GM12891 (cell line): ENCODE measurements at regions not wholly inside any gene's neighbourhood (a gene's known extent, or its start where the extent isn't known, plus 50 kb on each side); places are given as distances from the start of the nearest gene placed in this dataset.

ENCODE experiments used
- DNase-seq: peaks from one replicate; pipeline ENCODE4 v3.0.0; 2011; ENCODE audit warnings: low spot score; ENCODE audit not compliant: insufficient read length
- FAIRE-seq: peaks from 2 replicates; lab custom pipeline; 2011; peaks lifted over from hg19 to GRCh38; lab: Jason Lieb, UNC
- PAX5 ChIP-seq: IDR thresholded peaks from 2 replicates; pipeline ENCODE4 v1.6.1; 2011; ENCODE audit warnings: low read length, moderate library complexity, mild to moderate bottlenecking; ENCODE audit not compliant: insufficient read depth, severe bottlenecking
- POLR2A ChIP-seq: IDR thresholded peaks from 2 replicates; pipeline ENCODE4 v1.6.1; 2011; ENCODE audit warnings: low read depth, low read length, control low read depth
- POLR2AphosphoS5 ChIP-seq: IDR thresholded peaks from 2 replicates; pipeline ENCODE4 v1.6.1; 2011; ENCODE audit warnings: low read depth, low read length, control low read depth
- POU2F2 ChIP-seq: IDR thresholded peaks from 2 replicates; pipeline ENCODE4 v1.6.1; 2011; ENCODE audit warnings: low read depth, mild to moderate bottlenecking, control low read depth, low read length, moderate library complexity
- SPI1 ChIP-seq: IDR thresholded peaks from 2 replicates; pipeline ENCODE4 v1.6.1; 2011; ENCODE audit warnings: low read depth, low read length, control low read depth
- TAF1 ChIP-seq: IDR thresholded peaks from 2 replicates; pipeline ENCODE4 v1.6.1; 2011; ENCODE audit warnings: low read depth, low read length, control low read depth

DNA sequence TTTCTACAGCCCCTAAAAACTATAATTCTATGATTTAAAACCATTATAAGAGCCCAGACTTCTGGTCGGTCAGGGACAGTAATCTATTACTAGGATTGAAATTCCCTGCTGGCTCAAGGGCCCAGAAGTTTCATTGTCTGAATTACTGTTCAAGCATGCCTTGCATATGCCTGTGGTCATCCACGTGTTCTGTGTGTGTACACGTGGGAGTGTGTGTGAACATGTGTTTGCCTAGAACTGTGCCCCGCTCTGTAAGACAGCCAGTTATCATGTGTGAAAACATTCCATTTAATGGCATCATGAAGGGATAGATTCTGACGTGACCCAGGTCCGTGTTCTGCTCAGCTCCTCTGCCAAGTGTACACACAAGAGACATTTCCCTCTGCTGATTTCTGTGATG, 189.3 kb upstream of the NECTIN1 start:
- TF ChIP-seq POU2F2, result no peak
- DNase-seq, result no peak
- FAIRE-seq, result no peak

DNA sequence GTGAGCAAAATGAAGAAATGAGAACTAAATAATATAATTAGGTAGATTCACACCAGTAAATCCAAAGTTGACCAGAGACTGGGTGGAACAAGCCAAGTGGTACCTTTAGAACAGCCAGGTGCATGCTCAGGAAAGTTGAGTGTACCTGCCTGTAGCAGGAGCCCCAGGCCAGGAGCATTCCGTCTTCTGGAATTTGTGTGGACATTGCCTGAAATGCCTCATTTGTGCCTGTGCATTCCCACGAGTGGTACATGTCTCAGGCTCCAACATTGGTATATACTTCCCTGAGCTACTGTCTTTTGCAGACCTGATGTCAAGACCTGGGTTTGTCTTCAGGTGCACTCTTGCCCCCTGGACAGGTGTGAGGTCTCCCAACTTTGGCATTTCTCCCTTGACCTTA, 187.6 kb upstream of the NECTIN1 start:
- no peak for TF ChIP-seq POLR2A
- TF ChIP-seq PAX5, result no peak
- TF ChIP-seq POU2F2, result no peak
- no peak for TF ChIP-seq POLR2AphosphoS5
- no peak for TF ChIP-seq SPI1
- no peak for TF ChIP-seq TAF1
- FAIRE-seq, result no peak
- no peak for DNase-seq

DNA sequence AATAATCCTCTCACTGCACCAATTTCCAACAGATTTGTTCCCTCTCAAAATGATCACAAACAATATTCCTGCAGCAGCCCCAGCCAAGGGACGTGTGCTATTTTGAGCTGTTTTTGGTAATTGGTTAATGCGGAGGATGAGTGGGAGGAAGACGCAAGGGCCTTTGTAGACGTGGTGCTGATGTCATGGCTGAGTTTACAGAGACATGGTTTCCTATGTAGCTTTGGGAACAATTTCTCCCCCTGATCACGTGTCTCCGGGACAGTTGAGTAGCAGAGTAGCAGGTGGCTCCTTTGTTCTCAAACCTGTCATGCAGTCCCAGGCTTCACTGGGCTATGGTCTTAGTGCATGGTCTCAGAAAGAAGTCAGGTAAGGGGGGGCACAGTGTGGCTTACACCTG, 183.2 kb upstream of the NECTIN1 start:
- TF ChIP-seq PAX5, result no peak
- TF ChIP-seq POLR2AphosphoS5, result no peak
- TF ChIP-seq POLR2A, result no peak
- no peak for TF ChIP-seq SPI1
- no peak for TF ChIP-seq TAF1
- TF ChIP-seq POU2F2, result no peak
- DNase-seq, result no peak

DNA sequence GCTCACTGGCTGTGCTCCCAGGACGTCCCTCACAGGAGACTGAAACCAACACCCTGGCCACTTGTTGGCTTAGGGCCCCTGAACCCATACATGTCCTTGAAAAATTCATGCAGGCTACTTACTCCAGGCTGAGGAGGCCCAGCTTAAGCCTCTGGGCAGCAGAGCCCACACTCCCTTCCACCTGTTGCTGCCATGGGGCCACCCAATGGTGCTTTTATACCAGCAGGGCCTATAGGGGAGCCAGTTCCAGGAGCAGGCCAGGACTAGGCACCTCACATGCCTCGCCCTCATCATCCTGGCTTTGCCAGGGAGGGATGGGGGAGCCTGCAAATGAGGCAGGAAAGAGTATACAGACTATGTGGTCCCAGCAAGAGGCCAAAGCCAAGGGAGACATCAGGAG, 181.7 kb upstream of the NECTIN1 start:
- TF ChIP-seq POLR2A (no peak), POU2F2 (no peak), TAF1 (no peak), SPI1 (no peak), PAX5 (no peak), POLR2AphosphoS5 (no peak)
- FAIRE-seq (no peak), DNase-seq (no peak)

More for the DNA sequence above, 183.2 kb upstream of the NECTIN1 start:
- no peak for FAIRE-seq

DNA sequence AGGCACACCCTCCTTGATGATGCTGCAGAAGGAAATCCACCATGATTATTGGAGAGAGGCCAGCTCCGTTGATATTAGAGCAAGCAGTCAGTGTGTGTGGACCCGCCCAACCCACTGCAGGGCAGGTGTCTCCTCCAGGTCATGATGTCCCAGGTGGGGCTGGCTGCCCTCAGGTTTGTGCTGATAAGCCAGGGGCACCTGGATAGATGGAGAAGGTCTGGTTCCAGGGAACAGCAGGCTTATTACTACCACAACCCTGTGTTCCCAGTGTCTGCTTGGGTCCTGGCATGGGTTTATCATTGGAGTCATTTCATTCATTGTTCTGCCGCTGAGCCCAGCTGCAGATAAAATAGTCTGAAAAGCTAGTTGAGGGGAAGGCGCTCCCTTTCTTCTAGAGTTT, 181.1 kb upstream of the NECTIN1 start:
- DNase-seq (no peak), FAIRE-seq (no peak)
- TF ChIP-seq POLR2AphosphoS5 (no peak), TAF1 (no peak), PAX5 (no peak), POLR2A (no peak), SPI1 (no peak), POU2F2 (no peak)

DNA sequence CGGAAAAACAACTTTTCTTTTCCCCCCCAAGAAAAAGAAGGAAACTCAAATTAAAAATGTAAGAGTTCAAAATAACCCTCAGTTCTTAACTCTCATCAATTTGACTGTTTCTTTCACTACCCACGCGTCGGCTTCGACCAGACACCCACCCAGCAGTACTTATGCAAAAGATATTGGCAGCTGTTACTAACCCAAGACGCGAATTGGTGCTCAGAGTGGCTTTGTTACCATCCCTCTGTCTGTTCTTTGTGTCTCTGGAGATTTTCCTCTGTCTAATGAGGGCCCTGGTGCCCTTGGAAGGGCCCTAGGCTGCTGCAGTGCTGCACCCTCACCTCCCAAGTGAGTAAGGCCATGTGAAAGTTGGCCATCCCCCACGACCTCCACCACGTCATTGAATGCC, 180.5 kb upstream of the NECTIN1 start:
- FAIRE-seq, result no peak
- TF ChIP-seq PAX5, result no peak
- TF ChIP-seq POLR2AphosphoS5, result no peak
- no peak for TF ChIP-seq POLR2A
- no peak for TF ChIP-seq SPI1
- TF ChIP-seq TAF1, result no peak
- TF ChIP-seq POU2F2, result no peak

DNA sequence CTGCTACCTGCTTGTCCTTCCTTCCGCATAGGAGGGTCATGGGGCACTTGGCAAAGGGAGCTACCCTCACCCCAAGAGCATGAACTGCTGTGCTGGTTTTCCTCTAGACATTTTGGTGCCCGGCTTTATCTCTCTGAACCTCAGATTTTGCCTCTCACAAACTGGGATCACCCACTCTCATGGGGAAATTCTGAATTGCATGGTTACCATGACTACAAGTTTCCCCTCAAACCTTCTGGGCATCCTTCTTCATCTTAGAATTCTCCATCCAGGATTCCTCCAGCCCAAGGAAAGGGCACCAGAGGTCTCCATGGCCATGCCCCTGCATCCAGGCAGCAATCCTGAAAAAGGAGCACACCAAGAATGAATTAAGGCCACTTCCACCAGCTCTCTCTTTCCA, 180.1 kb upstream of the NECTIN1 start:
- DNase-seq (no peak), FAIRE-seq (no peak)

More for the DNA sequence above, 180.5 kb upstream of the NECTIN1 start:
- no peak for DNase-seq

DNA sequence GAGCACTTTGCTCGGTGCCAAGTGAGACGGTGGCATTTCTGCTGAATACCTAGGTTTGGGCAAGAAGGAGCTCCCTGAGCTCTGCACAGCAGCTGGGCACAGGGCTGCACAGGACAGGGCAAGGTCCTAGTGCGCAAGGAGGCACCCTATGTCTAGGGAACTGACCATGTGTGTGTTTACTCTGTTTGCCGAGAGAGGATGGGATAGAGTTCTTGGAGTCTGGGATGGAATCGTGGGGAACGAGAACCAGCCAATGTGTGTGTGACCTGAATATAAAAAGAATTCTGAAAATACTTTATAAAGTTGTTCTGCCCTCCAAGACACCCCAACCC, 179.5 kb upstream of the NECTIN1 start:
- TF ChIP-seq PAX5 (no peak), POLR2A (no peak), POLR2AphosphoS5 (no peak), TAF1 (no peak)
- FAIRE-seq (no peak), DNase-seq (no peak)

More for the DNA sequence above, 180.1 kb upstream of the NECTIN1 start:
- TF ChIP-seq SPI1 (no peak), TAF1 (no peak), PAX5 (no peak), POLR2A (no peak), POU2F2 (no peak), POLR2AphosphoS5 (no peak)

DNA sequence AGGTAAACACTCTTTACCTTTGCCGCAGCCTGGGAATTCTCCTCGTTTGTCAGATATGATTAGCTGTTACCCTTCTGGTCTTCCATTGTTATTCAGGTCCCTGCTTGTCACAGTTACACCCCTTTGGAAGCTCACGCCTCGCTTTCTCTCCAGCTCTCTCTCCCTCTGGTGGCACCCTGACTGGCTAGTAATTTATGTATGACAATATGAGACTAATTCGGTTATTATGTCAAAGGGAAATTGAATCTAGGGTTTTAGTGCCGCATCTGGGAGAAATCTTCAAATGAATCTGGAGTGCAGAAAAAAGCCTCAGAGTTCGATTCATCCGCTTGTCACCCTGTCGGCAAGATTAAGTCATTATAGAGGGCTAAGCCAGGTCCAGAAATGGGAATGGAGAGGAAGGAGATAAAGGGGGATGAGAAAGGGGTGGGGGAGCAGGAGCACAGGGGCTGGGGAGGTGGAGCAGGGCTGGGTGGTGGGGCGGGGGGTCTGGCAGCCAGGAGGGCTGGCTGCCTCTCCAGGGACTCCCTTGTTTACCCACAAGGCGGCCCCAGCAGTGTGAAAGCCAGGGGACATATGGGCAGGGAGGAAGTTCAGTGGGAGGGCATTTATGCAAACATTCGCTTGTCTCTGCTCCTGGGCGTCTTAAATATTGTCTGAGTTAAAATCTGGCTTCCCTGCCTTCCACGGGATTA, 179.0 kb upstream of the NECTIN1 start:
- FAIRE-seq (no peak), DNase-seq (no peak)
- TF ChIP-seq PAX5 (no peak), TAF1 (no peak), POU2F2 (no peak), SPI1 (no peak), POLR2AphosphoS5 (no peak), POLR2A (no peak)
